B cell (primary cell): ENCODE measurements at regions not wholly inside any gene's neighbourhood (a gene's known extent, or its start where the extent isn't known, plus 50 kb on each side); places are given as distances from the start of the nearest gene placed in this dataset.

Experiments
- CTCF ChIP-seq: fragments of 200-600 bp; IDR thresholded peaks from one replicate; pipeline ENCODE4 v1.8.0; 2022; ENCODE audit warnings: antibody characterized with exemption, mild to moderate bottlenecking
- EZH2 ChIP-seq: IDR thresholded peaks from 2 replicates; pipeline ENCODE4 v1.6.1; 2012; ENCODE audit warnings: borderline replicate concordance, low read depth, mild to moderate bottlenecking, moderate library complexity, low read length; ENCODE audit not compliant: insufficient read depth, poor library complexity, severe bottlenecking

GRCh38 chrX:83145876-83146275 is 362.2 kb upstream of the POU3F4 start:
- no peak for TF ChIP-seq CTCF
- no peak for TF ChIP-seq EZH2
